Head of caudate nucleus (tissue), 42 donors: ENCODE measurements at regions not wholly inside any gene's neighbourhood (a gene's known extent, or its start where the extent isn't known, plus 50 kb on each side); places are given as distances from the start of the nearest gene placed in this dataset.
"Not testable (repeated sequence)": the region's sequence is repeated elsewhere in the genome, so short reads cannot be mapped to it uniquely, and the experiment has no call there.

ENCODE experiments used
- DNase-seq, 42 donors: peaks; one replicate each; pipeline versions ENCODE4 v3.0.0 to v3.0.0-alpha.2; 2020 to 2021; ENCODE audit warnings: mixed read lengths in 7 of 42
- intact Hi-C: fragments of 100-400 bp; cut with DNase I; formaldehyde crosslinking; loops from one replicate; pipeline ENCODE4 v1.15.0; 2022

DNA sequence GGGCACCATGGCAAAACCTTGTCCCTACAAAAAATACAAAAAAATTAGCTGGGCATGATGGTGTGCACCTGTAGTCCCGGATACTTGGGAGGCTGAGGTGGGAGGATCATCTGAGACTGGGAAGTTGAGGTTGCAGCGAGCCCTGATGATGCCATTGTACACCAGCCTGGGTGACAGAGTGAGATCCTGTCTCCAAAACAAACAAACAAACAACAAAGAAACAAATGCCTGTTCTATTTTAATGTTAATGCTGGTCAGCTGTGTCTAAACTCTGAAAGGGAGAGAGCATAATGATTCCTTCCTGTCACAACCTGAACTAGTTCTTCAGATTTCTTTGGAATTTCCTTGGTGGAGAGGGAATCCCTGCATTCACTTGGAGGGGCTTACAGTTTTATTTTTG, 413.0 kb upstream of the TBL1XR1 start:
- no peak for DNase-seq
- intact Hi-C loops, result no loop called here

DNA sequence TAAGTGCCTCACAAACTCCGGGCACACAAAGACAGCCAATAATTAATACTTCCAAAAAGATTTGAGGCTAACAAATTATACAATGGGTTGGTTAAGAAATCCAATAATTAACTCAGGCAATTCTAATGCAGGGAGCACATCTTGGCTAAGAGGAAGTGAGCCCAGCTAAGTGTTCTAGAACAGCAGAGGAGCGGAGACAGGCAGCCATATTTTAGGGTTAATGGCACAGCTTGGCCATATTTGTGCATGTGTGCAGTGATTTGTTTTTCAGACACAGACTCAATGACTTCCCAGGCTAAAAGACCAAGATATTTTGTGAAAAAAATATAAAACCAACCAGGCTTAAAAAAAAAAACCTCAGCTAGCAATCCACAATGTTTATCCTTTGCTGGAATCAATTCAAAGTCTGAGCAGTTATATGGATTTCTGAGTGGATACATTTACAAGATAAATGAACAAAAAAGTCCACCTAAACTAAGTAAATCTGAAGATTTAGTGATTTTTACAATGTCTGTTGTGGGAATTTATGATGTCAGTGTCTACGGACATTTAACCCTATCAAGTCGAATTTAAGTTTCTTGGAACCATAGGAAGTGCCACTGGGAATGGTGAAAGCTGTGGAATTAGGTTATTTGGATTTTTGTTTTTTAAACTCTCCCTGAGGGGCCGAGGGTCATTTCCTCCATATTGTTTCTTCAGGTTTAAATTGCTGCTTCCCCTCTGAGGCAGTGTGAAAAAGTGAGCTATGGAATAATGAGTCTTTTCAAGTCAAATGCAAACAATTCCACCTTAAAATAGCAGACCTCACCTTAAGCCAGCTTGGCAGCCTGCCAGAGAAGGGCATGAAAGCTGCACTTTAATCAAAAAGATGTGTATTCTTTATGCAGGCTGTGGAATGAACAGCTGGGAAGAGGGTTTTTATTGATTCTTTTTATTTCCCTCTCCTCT, 413.7 kb upstream of the TBL1XR1 start:
- DNase-seq, result peak in 2 of 42 donors; percentile 42 to 56
- intact Hi-C loops, result no loop called here

DNA sequence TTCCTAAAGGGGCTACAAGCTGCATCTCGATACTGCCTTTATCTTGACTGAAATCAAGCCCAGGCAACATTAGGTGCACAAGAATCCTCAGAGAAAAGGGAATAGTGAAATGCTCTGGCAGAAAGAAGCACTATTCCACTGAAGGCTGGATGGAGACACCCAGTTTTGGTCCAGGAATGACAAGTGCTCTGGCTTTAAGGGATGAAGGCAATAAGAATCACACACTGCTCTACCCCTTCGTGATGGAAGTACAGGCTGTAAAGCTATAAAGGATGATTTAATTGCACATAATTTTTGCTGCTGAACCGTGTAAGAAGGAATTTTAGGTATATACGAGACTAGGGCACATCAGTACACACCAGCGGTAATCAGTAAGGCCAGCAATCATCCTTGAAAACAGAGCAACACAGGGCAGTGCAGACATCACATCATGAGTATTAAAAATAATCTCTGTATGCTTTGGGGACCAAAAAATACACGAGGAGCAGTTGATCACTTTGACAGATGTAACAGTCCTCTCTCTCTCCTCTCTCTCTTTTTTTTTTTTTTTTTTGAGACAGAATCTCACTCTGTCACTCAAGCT, 414.6 kb upstream of the TBL1XR1 start:
- DNase-seq, result no peak
- intact Hi-C loops, result no loop called here

DNA sequence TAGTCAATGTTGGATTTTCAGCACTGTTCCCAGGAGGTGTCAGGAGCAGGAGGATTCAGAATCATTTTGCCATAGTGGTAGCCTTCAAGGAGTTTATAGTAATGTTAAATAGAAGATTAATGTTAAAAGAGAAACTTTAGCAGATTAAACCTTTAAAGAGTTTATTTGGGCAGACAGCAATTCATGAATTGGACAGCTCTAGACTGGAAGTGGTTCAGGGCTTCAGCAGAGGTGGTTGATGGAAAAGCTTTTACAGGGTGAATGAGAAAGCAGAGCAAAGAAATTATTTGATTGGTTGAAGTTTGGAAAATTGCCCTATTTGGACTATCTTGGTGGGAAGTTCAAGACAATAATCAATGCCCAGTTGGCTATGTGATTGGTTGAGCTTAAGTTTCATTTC, 416.6 kb upstream of the TBL1XR1 start:
- intact Hi-C loops, result no loop called here
- no peak for DNase-seq

DNA sequence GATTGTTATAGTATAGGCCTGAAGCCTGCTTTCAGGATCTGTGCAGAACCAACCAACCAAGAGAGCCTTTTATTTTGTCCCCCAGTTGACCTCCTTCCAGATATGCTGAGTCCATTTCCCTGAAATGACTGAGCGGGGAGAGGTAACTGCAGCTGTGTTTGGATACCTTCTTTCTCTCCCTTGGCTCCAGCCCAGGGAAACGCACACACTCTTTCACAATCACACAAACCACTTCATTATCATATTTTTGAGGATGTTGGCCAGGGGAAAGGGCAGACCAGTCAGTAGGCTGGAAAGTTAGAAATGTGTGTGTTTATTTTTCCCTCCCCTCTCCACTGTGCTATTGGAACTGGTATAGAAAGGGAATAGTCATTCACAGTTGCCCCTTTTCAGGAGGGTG, 417.7 kb upstream of the TBL1XR1 start:
- intact Hi-C loops, result no loop called here

DNA sequence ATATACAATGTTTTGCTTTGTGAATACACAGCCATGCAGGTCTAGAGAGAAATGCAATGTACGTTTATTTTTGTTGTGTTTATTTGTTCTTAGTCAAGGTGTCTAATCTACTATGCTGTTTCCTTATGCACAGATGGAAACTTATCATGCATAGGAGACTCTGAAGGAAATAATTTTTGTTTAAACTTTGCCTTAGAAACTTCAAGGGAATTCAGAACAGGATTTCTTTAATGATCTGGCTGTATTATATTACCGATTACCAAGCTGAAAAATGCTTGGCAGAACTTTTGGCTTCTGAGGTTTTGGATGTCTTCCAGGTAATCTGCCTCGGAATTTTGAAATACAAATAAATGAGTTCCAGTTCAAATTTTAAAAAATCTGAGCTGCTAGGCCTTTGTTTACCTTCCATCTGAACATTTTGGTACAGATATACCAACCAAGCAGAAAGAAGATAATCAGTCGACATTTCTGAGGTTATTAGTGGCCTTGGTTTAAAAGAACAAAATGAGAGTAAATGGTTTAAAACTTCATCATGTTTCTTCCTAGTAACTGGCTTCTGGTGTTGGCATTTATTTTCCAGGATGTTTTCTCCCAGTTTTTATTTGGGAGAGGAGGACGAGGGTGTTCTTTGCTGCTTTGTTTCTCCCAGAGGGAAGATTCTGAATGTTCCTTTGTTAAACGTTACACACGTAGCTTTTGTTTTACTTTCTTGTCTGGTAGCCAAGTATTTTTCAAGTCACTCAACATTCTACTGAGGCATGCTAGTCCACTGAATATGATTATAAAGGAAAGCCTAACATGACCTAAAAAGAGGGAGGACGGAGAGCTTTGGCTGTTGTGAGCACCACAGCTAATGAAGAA, 421.8 kb upstream of the TBL1XR1 start:
- peak in 5 of 42 donors; percentile 13 to 57 (median 22) for DNase-seq
- intact Hi-C loops, result no loop called here

More for the DNA sequence above, 417.7 kb upstream of the TBL1XR1 start:
- DNase-seq, result peak in 21 of 42 donors; percentile 10 to 72 (median 41)

DNA sequence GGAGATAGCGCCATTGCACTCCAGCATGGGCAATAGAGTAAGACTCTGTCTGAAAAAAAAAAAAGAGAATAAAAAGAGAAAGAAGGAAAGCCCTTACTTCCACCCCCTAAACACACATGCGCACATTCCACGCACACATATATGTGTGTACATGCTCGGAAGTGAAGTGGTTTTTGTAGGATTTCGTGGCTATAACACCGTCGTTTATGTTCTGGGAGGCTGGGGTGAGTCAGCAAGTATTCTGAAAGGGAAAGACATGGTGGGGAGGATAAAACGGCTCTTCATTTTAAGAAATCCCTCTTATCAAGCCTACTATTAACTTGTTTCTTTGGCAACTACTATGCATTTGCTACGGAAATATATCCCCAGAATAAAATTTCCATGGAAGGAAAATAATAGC, 422.8 kb upstream of the TBL1XR1 start:
- no peak for DNase-seq
- intact Hi-C loops, result loop anchor here (10.0 kb wide), 1 partner anchor 255 kb away; no protein-coding TSS in a partner anchor

DNA sequence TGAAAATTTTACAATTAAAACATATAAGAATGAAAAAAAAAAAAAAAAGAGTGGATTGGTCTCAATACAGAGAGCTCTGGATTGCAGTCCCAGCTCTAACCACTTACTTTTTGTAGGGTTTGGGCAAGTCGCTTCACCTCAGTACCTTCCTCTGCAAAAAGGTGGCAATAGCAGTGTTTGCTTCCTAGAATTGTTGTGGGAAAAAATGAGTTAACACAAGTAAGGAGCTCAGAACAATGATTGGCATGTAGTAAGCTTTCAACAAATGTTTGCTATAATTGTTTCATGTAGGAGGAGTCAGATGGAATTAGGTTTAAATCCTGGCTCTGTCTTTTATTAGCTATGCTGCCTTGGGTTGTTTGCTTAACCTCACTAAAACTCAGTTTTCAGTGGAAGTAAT, 425.2 kb upstream of the TBL1XR1 start:
- intact Hi-C loops, result loop anchor here (10.0 kb wide), 1 partner anchor 258 kb away; no protein-coding TSS in a partner anchor
- DNase-seq, result no peak

DNA sequence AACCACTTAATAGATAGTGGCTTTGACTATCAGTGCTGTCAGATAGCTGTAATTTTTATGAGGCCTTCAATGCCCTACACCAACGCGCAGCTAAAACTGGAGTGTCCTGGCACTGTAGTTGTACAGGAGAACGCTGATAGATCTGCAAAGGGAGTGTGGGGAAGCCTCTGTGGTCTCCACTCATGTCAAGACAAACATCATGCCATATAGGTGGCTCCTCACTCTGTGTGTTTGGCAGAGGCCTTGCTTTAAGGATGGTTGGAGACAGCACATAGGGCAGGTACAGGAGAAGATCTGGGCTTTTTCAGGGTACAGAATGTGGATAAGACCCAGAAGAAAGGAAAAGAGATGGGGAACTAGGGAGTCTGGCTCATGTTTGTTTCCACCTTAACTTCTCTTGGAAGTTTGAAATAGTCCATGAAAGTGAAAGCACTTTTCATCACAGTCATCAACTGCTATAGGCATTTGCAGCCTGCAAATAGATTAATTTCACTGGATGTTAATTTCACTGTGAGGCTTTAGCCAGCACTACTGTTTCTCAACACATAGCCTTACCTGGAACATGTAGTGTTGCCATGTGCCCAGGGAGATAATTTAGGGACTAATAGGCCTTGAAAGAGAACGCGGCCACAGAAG, 425.8 kb upstream of the TBL1XR1 start:
- no peak for DNase-seq
- intact Hi-C loops, result loop anchor here (10.0 kb wide), 1 partner anchor 258 kb away; no protein-coding TSS in a partner anchor

DNA sequence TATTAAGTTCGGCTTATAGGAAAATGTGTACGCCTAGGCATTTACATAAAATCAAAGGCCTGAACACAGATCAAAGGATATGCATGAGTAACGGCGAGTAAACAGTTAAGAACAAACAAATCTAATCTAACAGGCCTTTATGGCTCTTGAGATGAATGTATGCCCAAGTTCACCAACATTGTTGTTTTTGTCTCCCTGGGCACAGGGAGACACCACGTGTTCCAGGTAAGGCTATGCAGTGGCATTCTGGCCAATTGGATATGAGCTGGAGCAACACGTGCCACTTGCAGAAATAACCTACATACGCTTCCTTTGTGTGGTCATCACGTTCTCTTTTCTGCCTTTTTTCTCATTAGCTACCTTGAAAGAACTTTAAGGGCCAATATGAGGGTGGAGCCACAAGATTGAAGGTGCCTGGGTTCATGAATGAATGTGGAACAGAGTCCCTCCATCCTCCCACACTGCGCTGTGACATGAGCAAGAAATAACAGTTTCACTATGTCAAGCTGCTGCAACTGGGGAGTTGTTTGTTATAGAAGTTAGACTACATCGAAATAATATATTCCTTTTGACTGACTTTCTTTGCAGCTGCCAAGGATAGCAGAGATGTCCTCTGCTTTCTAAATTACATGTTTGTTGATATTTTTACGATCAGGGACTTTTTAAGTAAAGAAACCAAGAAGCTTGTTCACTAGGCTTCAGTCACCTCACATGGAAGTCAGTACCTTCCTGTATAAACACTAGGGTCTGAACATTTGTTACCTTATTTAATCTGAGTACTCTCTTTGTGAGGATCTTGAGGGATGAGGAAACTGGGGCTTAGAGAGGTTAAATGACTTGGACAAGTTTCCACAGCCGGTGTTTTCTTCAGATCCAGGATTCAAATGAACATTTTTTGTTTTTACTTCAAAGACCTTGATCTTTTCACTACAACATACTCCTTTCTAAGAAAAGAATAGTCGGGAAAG, 427.5 kb upstream of the TBL1XR1 start:
- DNase-seq, result no peak

DNA sequence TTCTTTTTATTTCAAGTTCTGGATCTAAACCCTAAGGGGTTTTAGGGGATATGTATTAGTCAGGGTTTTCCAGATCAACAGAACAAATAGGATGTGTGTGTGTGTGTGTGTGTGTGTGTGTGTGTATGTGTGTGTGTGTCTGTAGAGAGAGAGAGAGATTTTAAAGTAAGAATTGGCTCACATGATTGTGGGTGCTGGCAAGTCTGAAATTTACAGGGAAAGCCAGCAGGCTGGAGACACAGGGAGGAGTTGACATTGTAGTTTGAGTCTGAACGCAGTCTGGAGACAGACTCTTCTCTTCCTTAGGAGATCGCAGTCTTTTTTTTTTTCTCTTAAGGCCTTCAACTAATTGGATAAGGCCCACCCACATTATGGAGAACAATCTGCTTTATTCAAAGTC, 428.8 kb upstream of the TBL1XR1 start:
- intact Hi-C loops, result loop anchor here (10.0 kb wide), 1 partner anchor 261 kb away; no protein-coding TSS in a partner anchor
- no peak for DNase-seq

More for the DNA sequence above, 427.5 kb upstream of the TBL1XR1 start:
- intact Hi-C loops, result loop anchor here (10.0 kb wide), 1 partner anchor 260 kb away; no protein-coding TSS in a partner anchor

DNA sequence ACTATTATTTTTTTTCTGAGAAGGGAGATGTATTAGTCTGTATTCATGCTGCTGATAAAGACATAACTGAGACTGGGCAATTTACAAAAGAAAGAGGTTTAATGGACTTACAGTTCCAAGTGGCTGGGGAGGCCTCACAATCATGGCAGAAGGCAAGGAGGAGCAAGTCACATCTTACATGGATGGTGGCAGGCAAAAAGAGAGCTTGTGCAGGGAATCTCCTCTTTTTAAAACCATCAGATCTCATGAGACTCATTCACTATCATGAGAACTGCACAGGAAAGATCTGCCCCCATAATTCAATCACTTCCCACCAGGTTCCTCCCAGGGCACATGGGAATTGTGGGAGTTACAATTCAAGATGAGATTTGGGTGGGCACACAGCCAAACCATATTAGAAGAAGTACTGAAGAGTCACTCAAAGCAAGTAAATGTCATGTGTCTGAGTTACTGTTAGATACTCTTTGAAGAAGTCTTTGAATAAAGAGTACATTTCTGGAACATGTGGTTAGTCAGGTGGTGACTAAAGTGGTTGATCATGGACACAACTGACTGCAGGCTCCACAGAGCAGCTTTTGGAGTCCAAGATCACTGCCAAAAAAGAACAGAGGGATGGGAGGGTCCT, 430.9 kb upstream of the TBL1XR1 start:
- peak in 9 of 42 donors; percentile 15 to 57 (median 27) for DNase-seq
- intact Hi-C loops, result loop anchor here (10.0 kb wide), 1 partner anchor 263 kb away; no protein-coding TSS in a partner anchor

DNA sequence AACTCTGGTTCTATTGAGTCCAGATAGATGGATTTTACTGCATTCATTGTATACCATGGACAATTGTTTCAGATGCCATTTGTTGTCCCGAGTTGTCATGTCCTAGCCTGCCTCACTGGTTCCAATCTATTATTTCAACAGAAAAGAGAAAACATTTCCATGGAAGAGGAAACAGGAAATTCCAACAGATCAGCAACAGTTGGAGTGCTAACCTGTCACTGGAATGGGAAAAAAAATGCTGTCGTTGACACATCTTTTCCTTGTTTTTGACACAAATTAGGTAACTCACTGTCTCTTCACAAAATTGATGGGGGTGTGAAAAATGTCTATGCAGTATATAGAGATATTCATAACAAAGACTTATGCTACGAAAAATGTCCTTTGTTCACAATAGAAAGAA, 432.0 kb upstream of the TBL1XR1 start:
- intact Hi-C loops, result loop anchor here (10.0 kb wide), 1 partner anchor 264 kb away; no protein-coding TSS in a partner anchor

DNA sequence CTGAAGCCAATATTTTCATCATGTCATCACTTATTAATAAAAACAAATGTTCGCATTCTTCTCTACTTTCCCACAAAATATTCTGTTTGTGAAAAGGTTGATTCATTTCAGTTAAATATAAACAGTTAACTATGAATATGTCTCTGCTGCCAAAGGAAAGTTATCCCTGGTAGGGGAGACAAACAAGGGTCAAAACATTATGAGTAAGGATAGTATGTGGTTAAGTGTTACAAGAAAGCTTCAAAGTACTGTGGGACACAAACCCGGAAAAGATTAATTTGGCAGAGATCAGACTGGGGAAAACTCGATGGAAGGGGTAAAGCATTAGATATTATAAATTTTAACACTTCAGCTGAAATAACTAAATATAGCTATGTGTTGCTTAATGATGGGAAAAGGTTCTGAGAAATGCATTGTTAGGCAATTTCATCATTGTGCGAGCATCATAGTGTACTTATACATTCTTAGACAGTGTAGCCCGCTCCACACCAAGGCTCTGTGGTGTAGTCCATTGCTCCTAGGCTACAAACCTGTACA, 436.5 kb upstream of the TBL1XR1 start:
- no peak for DNase-seq
- intact Hi-C loops, result no loop called here

More for the DNA sequence above, 432.0 kb upstream of the TBL1XR1 start:
- no peak for DNase-seq

DNA sequence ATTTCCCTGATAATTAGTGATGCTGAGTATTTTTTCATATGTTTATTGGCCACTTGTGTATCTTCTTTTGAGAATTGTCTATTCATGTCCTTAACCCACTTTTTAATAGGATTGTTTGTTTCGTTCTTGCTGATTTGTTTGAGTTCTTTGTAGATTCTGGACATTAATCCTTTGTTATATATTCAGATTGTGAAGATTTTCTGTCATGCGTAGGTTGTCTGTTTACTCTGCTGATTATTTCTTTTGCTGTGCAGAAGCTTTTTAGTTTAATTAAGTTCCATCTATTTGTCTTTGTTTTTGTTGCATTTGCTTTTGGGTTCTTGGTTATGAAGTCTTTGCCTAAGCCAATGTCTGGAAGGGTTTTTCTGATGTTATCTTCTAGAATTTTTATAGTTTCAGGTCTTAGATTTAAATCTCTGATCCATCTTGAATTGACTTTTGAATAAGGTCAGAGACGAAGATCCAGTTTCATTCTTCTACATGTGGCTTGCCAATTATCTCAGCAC, 438.4 kb upstream of the TBL1XR1 start:
- intact Hi-C loops, DNase-seq: not testable (repeated sequence)

DNA sequence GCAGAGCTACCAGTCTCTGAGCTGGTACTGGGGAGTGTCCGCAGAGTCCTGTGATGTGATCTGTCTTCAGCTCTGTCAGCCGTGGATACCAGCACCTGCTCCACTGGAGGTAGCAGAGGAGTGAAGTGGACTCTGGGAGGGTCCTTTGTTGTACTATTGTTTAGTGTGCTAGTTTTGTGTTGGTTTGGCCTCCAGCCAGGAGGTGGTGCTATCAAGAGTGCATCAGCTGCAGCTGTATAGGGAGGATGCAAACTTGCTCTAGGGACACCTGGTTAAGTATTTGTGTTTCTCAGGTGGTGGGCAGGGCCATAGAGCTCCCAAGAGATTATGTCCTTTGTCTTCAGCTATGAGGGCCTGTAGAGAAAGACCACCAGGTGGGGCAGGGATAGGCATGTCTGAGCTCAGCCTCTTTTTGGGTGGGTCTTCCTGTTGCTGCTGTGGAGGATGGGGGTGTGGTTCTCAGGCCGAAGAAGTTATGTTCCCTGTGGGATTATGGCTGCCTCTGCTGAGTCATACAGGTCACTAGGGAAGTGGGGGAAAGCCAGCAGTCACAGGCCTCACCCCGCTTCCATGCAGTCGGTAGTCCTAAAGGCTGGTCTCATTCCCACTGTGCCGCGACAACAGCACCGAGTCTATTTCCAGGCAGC, 443.2 kb upstream of the TBL1XR1 start:
- no peak for DNase-seq

More for the DNA sequence above, 443.2 kb upstream of the TBL1XR1 start:
- intact Hi-C loops, result no loop called here
